CD4-positive, alpha-beta T cell treated with Interleukin-2 at 100 ng/mL for 4 hours (primary cell): ENCODE measurements at regions not wholly inside any gene's neighbourhood (a gene's known extent, or its start where the extent isn't known, plus 50 kb on each side); places are given as distances from the start of the nearest gene placed in this dataset.
"Not testable (repeated sequence)": the region's sequence is repeated elsewhere in the genome, so short reads cannot be mapped to it uniquely, and the experiment has no call there.

Experiments
- DNase-seq: peaks from one replicate; pipeline ENCODE4 v3.0.0-alpha.2; 2020; ENCODE audit warnings: low spot score

- no peak for DNase-seq
These were observed 73.8 kb downstream of the DIO3 start for GRCh38 chr14:101634850-101635748.

GRCh38 chr14:101635749-101636560, 74.7 kb downstream of the DIO3 start:
- no peak for DNase-seq

GRCh38 chr14:101639241-101639833, 78.0 kb downstream of the DIO3 start:
- DNase-seq: no peak

- no peak for DNase-seq
These were observed 82.4 kb downstream of the DIO3 start for GRCh38 chr14:101643651-101644050.

GRCh38 chr14:101654051-101654450, 92.8 kb downstream of the DIO3 start:
- no peak for DNase-seq

- DNase-seq: no peak
These were observed 96.1 kb downstream of the DIO3 start for GRCh38 chr14:101657372-101657771.

- DNase-seq: peak; percentile 29
These were observed 95.9 kb upstream of the PPP2R5C start for GRCh38 chr14:101665478-101666078.

GRCh38 chr14:101666264-101666663, 95.2 kb upstream of the PPP2R5C start:
- DNase-seq: no peak

GRCh38 chr14:101669629-101670028, 91.9 kb upstream of the PPP2R5C start:
- DNase-seq: no peak

- no peak for DNase-seq
These were observed 87.6 kb upstream of the PPP2R5C start for GRCh38 chr14:101673873-101674272.

- not testable (repeated sequence) for DNase-seq
These were observed 85.7 kb upstream of the PPP2R5C start for GRCh38 chr14:101675835-101676234.

GRCh38 chr14:101677912-101678327, 83.6 kb upstream of the PPP2R5C start:
- not testable (repeated sequence) for DNase-seq

- DNase-seq: no peak
These were observed 79.7 kb upstream of the PPP2R5C start for GRCh38 chr14:101681795-101682194.

GRCh38 chr14:101683365-101683764, 78.1 kb upstream of the PPP2R5C start:
- DNase-seq: no peak

GRCh38 chr14:101687756-101688546, 73.6 kb upstream of the PPP2R5C start:
- no peak for DNase-seq

- no peak for DNase-seq
These were observed 72.4 kb upstream of the PPP2R5C start for GRCh38 chr14:101689039-101689501.

- not testable (repeated sequence) for DNase-seq
These were observed 71.5 kb upstream of the PPP2R5C start for GRCh38 chr14:101689966-101690365.

GRCh38 chr14:101695659-101696058, 65.8 kb upstream of the PPP2R5C start:
- DNase-seq: no peak

- DNase-seq: peak; percentile 70
These were observed 57.4 kb upstream of the PPP2R5C start for GRCh38 chr14:101704140-101704539.

- peak; percentile 68 for DNase-seq
These were observed 55.6 kb upstream of the PPP2R5C start for GRCh38 chr14:101705733-101706508.
